NCI-H524 (cell line): ENCODE measurements at regions not wholly inside any gene's neighbourhood (a gene's known extent, or its start where the extent isn't known, plus 50 kb on each side); places are given as distances from the start of the nearest gene placed in this dataset.

Experiments used
- DNase-seq, 2 experiments: peaks; one replicate each; lab custom pipeline; 2025; lab: John Stamatoyannopoulos, UW

DNA sequence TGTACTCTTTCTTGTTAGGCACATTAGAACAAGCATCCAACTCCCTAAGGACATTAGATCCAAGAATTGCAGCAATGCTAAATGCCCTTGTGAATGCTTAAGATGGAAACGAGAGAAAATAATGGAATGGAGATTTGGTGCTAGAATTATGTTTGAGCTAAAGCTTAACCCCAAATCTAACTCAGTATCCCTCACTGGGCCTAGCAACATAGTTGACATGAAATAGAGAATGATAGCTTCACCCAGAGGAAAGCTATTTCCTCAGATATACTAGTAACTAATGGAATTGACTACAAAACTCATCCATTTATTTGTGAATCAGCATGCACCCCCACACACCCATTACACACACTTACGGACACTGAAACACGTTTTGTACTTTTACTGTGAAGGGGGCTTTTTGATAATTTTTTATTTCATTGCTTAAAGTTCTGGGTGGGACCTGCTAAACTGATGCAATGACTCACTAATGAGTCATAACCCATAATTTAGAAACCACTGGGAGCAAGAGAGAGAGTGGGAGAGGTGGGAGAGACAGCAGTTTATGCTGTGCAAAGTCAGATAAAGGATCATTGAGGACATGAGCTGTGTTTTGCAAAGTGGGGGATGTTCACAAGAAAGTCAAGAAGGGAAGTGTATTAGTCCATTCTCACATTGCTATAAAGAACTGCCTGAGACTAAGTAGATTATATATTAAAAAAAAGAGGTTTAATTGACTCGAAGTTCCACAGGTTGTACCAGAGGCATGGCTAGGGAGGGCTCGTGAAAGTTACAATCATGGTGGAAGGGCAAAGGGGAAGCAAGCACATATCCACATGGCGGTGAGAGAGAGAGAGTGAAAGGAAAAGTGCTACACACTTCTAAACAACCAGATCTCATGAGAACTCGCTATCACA is 382.7 kb downstream of the SFMBT2 start:
- no peak for DNase-seq

DNA sequence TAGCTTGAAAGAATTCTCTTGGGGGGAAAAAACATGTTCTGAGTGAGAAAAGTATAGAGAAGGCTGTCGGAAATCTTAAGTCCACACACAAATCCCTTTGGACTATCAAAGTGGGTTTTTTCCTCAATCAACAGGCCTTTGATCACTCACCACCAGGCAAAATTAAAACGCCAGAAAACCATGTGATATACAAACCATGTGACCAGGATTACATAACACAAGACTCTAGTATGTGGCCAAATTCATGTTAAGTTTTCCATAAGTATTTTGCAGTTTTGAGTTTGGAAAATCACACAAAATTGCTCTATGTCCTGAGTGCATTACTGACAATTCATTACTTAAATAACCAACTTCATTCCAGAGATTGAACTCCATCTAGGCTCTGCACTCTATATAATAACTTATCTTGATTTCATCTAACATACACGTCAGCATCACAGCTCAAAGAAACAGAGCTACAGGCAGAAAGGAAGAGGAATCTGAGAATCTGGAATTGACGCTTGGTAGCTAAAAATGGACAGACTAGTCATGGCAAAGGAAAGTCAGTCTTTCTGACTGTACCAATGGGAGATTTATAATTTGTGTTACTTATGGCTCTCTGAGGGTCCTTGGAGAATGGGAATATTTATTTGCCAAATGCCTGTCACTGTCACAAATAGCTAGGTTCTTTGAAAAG is 383.5 kb downstream of the SFMBT2 start:
- no peak for DNase-seq

DNA sequence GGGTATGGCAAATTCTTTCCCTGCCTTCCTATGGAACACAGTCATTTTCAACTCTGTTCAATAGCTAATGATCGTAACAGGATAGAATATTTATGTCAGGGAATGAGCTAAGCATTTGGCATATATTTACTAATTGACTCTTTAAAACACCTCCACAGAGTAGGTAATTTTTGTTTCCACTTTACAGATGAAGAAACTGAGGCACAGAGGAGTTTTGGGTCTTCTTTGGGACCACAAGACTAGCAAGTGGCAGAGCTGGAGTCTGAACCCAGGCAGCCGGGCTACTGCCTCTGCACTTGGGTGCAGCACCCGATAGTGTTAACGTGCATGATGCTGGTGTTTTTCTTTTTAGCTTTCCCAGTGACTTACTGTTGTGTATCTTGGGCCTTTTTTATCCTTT is 384.0 kb downstream of the SFMBT2 start:
- DNase-seq: no peak

DNA sequence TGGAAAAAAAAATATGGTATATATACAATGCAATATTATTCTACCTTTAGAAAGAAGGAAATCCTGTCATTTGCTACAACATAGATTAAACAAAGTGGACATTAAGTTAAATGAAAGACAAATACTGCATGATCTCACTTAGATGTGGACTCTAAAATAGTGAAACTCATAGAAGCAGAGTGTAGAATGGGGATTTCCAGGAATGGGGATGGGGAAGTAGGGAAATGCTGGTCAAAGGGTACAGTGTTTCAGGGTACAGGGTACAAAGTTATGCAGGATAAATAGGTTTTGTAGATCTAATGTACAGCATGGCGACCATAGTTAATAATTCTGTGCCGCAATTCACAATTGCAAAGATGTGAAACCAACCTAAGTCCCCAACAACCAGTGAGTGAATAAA is 385.5 kb downstream of the SFMBT2 start:
- DNase-seq: no peak

DNA sequence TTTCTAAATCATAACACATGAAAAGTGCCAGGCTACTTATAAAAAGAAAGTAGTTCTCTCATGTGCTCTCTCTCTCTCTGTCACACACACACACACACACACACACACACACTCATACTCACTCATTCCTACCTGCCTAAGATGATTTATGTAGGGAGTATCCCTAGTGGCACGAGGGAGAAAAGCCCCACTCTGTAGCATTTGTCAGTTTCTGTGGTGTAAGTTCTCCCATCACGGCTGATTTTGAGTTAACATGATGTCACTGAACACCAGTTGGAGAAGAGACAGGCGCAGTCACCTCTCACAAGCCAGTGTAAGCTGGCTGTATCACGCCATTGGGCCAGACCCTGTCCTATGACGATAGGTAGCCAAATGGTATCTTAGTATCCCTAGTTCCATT is 395.4 kb downstream of the SFMBT2 start:
- DNase-seq: no peak

DNA sequence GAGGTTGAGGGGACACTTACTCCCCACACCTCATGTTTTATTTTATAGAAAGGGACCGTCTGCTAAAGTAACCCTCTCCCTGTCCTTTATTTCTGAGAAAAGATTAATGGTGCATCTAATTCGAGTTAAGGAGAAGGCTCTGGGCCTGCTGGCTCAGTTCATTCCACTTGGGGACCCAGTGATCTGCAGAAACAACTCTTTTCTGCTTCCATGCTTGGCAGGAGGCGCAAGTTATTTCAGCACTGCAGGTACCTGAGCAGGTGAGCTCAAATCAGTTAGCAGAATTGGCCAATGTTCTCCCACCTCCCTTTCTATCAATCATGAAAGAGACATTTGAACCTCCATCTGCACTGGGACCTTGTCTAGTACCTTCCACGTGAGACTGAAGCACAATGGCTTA is 396.1 kb downstream of the SFMBT2 start:
- DNase-seq: no peak

DNA sequence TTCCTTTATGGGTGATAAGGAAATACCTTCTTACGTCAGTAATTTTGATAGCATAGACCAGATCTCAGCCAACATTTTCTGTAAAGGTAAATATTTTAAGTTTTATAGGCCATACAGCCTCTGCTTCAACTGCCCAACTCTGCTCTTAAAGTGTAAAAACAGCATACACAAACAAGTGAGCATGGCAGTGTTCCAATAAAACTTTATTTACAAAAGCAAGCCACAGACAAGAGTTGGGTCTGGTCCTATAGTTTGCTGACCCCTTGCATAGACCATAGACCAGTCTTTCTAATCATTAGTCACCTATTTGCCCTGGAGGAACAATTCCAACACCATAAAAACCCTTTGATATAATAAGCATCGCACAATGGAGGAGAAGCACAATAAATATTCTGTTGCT is 398.8 kb downstream of the SFMBT2 start:
- DNase-seq: no peak

DNA sequence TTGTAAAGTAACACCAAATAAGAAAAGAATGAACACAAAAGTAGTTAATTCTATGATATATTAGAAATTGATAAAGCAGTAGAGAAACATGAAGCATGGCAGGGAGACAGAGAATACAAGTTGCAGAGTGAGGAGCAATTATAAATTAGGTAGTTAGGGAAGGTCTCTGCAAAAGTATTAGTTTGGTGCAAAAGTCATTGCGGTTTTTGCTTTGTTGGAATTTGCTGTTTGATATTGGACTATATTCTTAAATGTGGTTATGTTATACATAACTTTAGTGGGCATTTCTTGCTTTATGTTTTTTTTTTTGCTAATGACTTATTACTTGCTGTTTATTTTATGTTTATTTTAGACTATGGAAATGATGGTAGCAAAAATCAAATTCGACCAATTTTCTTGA is 402.2 kb downstream of the SFMBT2 start:
- no peak for DNase-seq

DNA sequence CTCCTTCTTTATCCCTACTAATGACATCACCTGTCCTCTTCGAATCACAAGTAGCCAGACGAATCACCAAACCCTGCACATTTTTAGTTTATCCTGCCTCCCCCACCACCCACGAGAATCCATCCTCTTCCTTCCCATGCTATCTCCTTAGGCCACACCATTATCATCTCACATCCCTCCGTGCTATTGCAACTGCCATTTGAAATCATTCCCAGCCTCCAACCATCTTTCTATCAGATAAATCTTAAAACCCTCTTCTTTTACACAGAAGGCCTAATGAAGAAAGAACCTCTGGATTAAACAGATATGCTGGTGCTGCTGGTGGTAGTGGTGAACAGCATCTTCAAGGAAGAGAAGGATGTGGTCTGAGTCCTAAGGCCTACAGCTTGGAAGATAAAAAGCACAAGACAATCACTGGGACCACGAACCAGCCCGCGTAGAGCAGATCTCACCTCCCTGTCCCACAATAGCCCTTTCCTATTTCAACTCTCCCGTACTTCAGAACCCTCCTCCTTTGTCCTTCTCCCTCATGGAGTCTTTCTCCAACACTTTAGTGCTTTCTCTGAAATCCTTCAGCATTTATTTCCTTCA is 403.1 kb downstream of the SFMBT2 start:
- DNase-seq: no peak

DNA sequence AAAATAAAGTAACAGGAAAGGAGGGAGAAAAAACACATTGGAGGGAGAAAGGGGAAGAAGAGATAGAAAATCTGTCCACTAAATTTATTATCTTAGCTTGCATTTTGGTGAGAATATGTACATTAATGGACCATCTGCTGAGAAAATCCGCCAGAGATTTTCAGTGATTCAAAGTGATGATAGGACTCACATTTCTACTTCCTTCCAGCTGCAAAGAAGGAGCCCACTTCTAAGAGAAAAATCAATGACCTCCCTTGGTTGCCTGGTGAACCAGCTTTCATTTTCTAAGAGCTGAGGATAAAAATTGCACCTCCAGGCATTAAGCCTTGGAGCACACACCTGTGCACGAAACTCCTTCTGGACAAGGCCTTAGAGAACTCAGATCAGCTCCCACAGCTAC is 404.3 kb downstream of the SFMBT2 start:
- no peak for DNase-seq

DNA sequence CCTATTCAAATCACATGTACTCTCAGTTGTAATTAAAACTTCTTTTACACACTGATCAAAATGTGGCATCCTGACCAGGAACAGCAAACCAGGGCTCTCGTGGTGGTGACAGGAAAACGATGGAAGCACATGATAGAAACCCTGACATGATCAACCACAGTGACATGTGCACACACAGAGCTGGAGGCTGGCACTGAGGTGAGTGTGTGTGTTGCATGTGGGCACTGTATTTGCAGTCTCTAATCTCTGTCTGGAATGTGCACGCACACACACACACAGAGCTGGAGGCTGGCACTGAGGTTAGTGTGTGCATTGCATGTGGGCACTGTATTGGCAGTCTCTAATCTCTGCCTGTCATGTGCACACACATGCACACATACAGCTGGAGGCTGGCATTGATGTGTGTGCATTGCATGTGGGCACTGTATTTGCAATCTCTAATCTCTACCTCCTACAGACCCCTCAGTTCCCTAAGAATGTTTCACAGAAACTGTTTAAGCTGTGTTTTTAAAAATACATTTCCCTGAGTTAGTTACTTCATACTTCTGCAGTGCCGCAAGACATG is 406.9 kb downstream of the SFMBT2 start:
- DNase-seq: no peak

DNA sequence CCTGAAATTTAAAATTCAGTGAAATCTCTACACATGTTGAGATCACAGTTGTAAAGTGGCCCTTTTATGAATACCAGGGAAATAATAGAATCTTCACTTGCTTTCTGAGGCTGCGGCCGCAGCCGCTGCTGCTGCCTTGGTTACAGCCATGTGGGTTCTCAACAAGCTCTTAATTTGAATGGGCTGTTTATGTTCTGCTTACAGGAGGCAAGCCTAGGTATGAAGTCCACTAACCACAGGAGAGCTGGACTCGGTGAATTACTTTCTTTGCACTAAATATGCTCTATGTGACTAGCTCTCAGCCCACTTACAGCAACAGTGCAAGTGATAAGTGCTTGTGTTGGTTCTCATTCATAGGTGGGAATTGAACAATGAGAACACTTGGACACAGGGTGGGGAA is 410.8 kb downstream of the SFMBT2 start:
- no peak for DNase-seq

DNA sequence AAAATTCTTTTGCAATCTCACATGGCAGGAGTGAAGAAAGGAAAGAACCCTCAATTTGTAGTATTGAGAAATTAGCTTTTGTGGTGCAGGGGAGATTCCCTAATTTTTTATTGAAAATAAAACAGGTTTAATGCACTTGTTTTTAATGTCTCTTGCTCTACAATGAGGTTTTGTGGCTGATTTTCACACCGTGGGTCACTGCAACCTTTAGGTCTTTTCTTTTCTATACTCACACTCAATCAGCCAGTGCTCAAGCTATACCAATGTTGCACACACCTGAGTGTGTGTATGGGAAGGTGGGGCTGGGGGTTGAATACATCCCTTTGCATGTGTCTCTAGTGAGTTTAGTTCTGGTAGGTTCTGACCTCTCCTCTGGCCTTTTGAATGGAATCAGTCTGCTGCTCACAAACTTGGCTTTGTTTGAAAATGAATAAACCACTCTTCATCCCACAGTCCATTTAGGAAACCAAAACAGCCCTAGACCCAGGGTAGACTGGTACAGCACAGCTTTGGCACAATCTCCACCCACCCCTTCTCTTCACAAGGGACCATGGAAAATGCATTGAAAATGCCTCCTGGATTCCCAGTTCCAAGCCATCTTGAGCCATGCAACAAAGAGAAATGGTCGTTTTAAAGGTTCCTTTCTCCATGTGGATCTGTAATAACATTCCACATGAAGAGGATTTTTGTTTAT is 411.5 kb downstream of the SFMBT2 start:
- DNase-seq: no peak

DNA sequence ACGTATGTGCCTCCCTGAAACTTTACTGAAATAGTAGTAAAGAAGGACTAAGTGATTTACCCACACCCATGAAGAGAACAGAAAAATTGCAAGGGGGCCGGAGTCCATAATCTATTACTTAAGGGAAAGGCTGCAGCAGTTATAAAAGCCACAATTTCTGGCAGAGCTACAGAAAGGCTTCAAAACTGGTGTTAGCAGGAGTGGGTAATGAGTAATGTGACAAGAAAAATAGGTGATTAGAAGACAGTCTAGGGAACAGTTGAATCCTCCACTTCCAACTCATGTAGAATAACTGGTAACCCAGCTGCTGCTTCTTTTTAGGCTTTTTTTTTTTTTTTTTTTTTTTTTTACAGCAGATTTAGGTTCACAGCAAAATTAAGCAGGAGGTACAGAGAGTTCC is 413.3 kb downstream of the SFMBT2 start:
- no peak for DNase-seq

DNA sequence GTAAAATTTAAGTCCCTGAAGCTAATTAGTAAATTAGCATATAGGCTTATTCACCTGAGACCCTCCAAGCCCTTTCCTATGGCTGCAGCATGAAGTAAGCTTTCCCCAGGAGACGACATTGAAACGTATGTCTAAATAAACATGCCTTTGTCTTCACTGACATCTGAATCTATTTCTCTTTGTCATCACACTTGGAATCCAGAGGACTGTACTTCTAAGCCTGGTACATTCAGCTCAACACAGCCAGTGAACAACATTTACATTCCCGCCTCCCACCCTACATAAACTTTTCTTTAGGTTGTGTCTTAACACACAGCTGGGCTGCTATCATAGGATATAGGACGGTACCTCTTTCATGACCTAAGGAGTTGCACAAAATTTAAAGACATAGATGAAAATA is 414.4 kb downstream of the SFMBT2 start:
- no peak for DNase-seq

DNA sequence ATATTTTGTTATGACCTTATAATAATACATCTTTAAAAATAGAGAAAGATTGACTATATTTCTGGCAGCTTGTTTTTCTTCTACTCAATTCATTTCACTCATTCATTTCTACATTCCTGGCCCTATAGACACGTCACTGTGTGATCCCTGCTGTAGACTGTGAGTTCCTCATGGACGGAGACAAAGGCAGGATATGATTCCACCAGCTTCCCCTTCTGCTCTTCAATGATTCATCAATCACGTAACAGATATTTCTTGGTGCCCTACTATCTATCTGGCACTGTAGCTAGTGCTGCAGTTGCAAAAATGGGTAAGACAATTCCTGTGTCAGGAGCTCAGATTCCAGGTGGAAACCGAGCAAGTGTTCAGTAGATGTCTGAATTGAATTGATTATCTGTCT is 415.0 kb downstream of the SFMBT2 start:
- DNase-seq: no peak

DNA sequence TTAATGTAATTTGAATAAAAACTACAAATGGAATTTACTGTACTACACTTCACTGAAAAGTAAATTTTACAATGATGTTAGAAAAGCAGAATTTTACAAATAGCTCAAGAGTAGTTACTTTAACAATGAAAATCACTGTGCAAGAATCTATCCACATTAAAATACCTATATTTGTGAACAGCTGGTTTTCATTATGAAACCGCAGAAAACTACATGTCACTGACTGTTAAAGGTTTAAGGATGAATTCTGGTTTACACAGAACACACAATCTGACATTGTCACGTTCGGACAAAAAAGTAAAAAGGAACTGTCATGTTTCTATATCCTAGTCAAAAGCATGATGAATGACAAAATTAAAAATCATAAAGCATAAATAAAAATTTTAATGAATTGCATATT is 415.3 kb upstream of the PRKCQ start:
- DNase-seq: no peak

DNA sequence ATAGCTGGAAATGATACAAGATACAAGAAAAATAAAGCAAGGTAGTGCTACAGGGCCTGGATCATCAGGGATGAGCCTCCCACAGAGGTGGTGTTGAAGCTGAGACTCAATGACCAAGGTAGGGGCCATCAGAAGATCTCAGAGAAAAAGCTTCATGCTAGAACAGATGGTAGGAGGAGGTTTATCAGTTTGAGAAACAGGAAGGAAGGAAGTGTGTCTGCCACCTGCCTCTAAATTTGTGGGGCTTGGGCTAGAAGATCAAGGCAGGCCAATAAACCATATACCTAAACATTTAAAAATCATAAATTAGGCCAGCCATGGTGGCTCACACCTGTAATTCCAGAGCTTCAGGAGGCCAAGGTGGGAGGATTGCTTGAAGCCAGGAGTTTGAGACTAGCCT is 410.8 kb upstream of the PRKCQ start:
- no peak for DNase-seq

DNA sequence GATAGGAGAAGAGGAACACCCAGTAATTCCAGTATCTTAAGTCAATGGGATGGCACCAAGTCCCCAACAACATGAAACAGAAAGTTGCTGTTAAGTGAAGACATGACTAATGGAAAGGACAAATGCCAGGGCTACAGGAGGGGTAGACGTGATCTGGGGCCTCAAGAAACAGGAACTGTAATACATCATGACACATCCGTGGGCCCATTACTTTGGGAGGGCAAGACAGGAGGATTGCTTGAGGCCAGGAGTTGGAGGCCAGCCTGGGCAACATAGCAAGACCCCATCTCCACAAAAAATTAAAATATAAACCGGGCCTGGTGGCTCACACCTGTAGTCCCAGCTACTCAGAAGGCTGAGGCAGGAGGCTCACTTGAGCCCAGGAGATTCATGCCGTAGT is 408.6 kb upstream of the PRKCQ start:
- no peak for DNase-seq

DNA sequence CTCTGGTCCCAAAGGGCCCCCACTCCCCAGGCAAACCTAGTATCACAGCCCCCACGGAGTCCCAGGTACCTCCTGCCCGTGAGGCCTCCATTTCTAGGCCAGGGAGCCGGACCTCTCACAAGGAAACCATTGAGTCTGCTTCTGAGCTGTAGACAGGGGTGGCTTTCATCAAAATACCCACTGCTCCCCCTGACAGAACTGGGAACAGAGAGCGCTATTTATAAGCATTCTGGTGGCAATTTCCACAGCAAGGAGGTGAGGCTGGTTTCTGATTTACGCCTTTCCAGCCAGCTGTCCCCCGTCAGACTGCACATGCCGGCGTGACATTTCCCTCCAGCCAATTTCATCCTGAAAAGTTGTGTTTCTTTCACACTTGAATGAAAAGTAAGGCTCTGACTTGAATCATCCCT is 407.5 kb upstream of the PRKCQ start:
- no peak for DNase-seq

DNA sequence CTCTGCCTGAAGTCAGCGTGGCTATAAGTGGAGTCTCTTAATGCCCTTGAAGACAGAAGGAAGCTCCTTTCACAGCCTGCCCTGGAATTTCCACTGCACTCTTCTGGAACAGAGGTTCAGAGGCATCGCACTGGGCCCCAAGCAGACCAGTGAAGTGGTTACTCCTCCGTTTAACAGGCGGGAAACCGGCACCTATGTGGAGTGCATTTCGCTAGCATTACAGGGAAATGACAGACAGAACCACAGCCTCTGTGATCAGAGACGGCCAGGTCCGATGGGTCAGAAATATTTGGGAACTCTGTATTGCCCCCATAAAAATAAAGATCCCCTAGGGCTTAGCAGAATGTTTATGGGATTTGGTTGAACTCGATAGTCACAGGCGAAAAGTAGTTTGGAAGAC is 406.9 kb upstream of the PRKCQ start:
- DNase-seq: no peak

DNA sequence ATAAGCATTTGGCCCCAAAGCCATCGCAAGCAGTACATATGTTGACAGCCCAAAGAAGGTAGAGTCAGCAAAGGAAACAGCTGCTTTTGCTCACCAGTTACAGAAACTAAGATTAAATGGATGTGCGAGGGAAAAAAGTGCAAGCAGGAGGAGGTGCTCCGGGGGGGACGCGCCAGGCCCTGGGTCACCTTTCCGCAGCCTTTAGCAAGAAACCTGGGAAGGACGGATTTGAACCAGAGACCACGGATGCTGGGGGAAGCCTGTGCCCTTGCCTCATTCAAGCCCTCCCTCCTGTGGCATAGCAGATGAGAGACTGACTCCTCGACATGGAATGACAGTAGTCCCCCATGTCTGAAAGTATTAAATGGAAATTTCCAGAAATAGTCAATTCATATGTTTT is 405.6 kb upstream of the PRKCQ start:
- no peak for DNase-seq
